CD4-positive, alpha-beta T cell (primary cell): ENCODE measurements at regions not wholly inside any gene's neighbourhood (a gene's known extent, or its start where the extent isn't known, plus 50 kb on each side); places are given as distances from the start of the nearest gene placed in this dataset.

Source experiments
- ATAC-seq: fragments of 200-7000 bp; cut with Tn5 transposase; one replicate; pipeline ENCODE4 v1.10.0; 2022; ENCODE audit warnings: mild to moderate bottlenecking; ENCODE audit not compliant: poor library complexity
- CTCF ChIA-PET: fragments of 350-600 bp; sonication (Branson Sonifier 250); formaldehyde crosslinking; loops from one replicate; lab custom pipeline; 2021; ENCODE audit warnings: antibody characterized with exemption, inconsistent platforms; lab: Charles Lee
- POLR2A ChIA-PET: fragments of 350-600 bp; sonication (Branson Sonifier 250); formaldehyde crosslinking; loops from one replicate; lab custom pipeline; 2021; ENCODE audit warnings: antibody characterized with exemption, inconsistent platforms; lab: Charles Lee
- DNase-seq, 14 experiments: peaks; one replicate each; pipeline ENCODE4 v3.0.0-alpha.2; 2013 to 2020; ENCODE audit warnings: mixed read lengths in 2 of 14
- H3K27ac ChIP-seq, 2 donors: one replicate each; pipeline versions ENCODE4 v1.5.1 to v1.7.0; 2013; ENCODE audit warnings: low read length in 2 of 2, low read depth in 1 of 2, mild to moderate bottlenecking in 1 of 2
- H3K27me3 ChIP-seq, 2 experiments: 1 replicate in 1 of 2; 2 replicates in 1 of 2; pipeline versions ENCODE4 v1.6.1 to v1.7.0; 2013; ENCODE audit warnings: low read length in 2 of 2, control low read depth in 1 of 2, mild to moderate bottlenecking in 1 of 2, moderate library complexity in 1 of 2; ENCODE audit not compliant: insufficient read depth in 2 of 2, control insufficient read depth in 1 of 2
- H3K36me3 ChIP-seq: one replicate; pipeline ENCODE4 v1.6.1; 2013; ENCODE audit warnings: low read length, control low read depth; ENCODE audit not compliant: insufficient read depth
- H3K4me1 ChIP-seq: one replicate; pipeline ENCODE4 v1.6.1; 2013; ENCODE audit warnings: low read length, control low read depth; ENCODE audit not compliant: insufficient read depth
- H3K4me3 ChIP-seq: one replicate; pipeline ENCODE4 v1.5.1; 2013; ENCODE audit warnings: mild to moderate bottlenecking, low read length, moderate library complexity
- H3K9me3 ChIP-seq, 2 experiments: 1 replicate in 1 of 2; 2 replicates in 1 of 2; pipeline versions ENCODE4 v1.6.1 to v1.7.0; 2013; ENCODE audit warnings: low read length in 2 of 2, mild to moderate bottlenecking in 2 of 2, control low read depth in 1 of 2, moderate library complexity in 1 of 2; ENCODE audit not compliant: control insufficient read depth in 1 of 2, insufficient read depth in 1 of 2
- H3K27ac Mint-ChIP-seq: one replicate; pipeline ENCODE4 v1.8.0; 2020; ENCODE audit warnings: mixed read lengths
- H3K27me3 Mint-ChIP-seq: one replicate; pipeline ENCODE4 v1.8.0; 2021; ENCODE audit warnings: mixed read lengths
- H3K36me3 Mint-ChIP-seq: one replicate; pipeline ENCODE4 v1.8.0; 2021; ENCODE audit warnings: low read depth, mixed read lengths
- H3K4me1 Mint-ChIP-seq: one replicate; pipeline ENCODE4 v1.8.0; 2021; ENCODE audit warnings: low read depth, mixed read lengths
- H3K4me3 Mint-ChIP-seq: one replicate; pipeline ENCODE4 v1.8.0; 2020; ENCODE audit warnings: mild to moderate bottlenecking, mixed read lengths
- H3K9me3 Mint-ChIP-seq: one replicate; pipeline ENCODE4 v1.8.0; 2020; ENCODE audit warnings: mixed read lengths
- CTCF ChIP-seq: fragments of 200-600 bp; IDR thresholded peaks from one replicate; pipeline ENCODE4 v1.8.0; 2022; ENCODE audit warnings: antibody characterized with exemption, mild to moderate bottlenecking
- intact Hi-C, 2 experiments: fragments of 100-400 bp; cut with DNase I in 1 of 2; cut with micrococcal nuclease in 1 of 2; formaldehyde crosslinking; loops; one replicate each; pipeline versions ENCODE4 v1.15.1 to v1.9.0; 2023 to 2025; cut with DNase I, micrococcal nuclease

- H3K27me3 Mint-ChIP-seq = peaks cover 10% of the 10 kb centered on the region
- DNase-seq (no peak), ATAC-seq (no peak)
- no peak overlapping the region for H3K4me3 Mint-ChIP-seq
- intact Hi-C loops = no loop called here
- Histone ChIP-seq H3K4me1 (no peaks in the 10 kb centered on the region), H3K36me3 (no peaks in the 10 kb centered on the region), H3K9me3 (peaks cover 0 to 7% of the 10 kb centered on the region in 2 experiments), H3K4me3 (no peak overlapping the region), H3K27me3 (no peaks in the 10 kb centered on the region), H3K27ac (no peak overlapping the region)
- ChIA-PET POLR2A (no interaction called here), CTCF (no interaction called here)
- peaks cover 2% of the 10 kb centered on the region for H3K9me3 Mint-ChIP-seq
- no peaks in the 10 kb centered on the region for H3K36me3 Mint-ChIP-seq
- TF ChIP-seq CTCF = no peak
- H3K4me1 Mint-ChIP-seq = no peaks in the 10 kb centered on the region
- no peak overlapping the region for H3K27ac Mint-ChIP-seq
These were observed 172.0 kb upstream of the CADM1 start for GRCh38 chr11:115676206-115676605.

- DNase-seq (no peak), ATAC-seq (no peak)
- Histone ChIP-seq H3K27ac (no peak overlapping the region), H3K4me3 (no peak overlapping the region), H3K4me1 (no peaks in the 10 kb centered on the region), H3K9me3 (peaks cover 0 to 14% of the 10 kb centered on the region in 2 experiments), H3K36me3 (no peaks in the 10 kb centered on the region), H3K27me3 (no peaks in the 10 kb centered on the region)
- no peak overlapping the region for H3K27ac Mint-ChIP-seq
- POLR2A ChIA-PET = no interaction called here
- no peaks in the 10 kb centered on the region for H3K4me1 Mint-ChIP-seq
- H3K4me3 Mint-ChIP-seq = no peak overlapping the region
- no peak for TF ChIP-seq CTCF
- intact Hi-C loops = no loop called here
- no peaks in the 10 kb centered on the region for H3K36me3 Mint-ChIP-seq
- H3K27me3 Mint-ChIP-seq = peaks cover 6% of the 10 kb centered on the region
- CTCF ChIA-PET = no interaction called here
- H3K9me3 Mint-ChIP-seq = no peaks in the 10 kb centered on the region
These were observed 170.8 kb upstream of the CADM1 start for GRCh38 chr11:115674937-115675544.

- H3K4me3 Mint-ChIP-seq = no peak overlapping the region
- H3K4me1 Mint-ChIP-seq = no peaks in the 10 kb centered on the region
- Histone ChIP-seq H3K4me3 (no peak overlapping the region), H3K9me3 (peaks cover 0 to 14% of the 10 kb centered on the region in 2 experiments), H3K36me3 (no peaks in the 10 kb centered on the region), H3K4me1 (no peaks in the 10 kb centered on the region), H3K27ac (no peak overlapping the region), H3K27me3 (no peaks in the 10 kb centered on the region)
- no peaks in the 10 kb centered on the region for H3K9me3 Mint-ChIP-seq
- POLR2A ChIA-PET = no interaction called here
- no peak overlapping the region for H3K27ac Mint-ChIP-seq
- CTCF ChIA-PET = no interaction called here
- intact Hi-C loops = no loop called here
- DNase-seq = no peak
- H3K36me3 Mint-ChIP-seq = no peaks in the 10 kb centered on the region
- TF ChIP-seq CTCF = no peak
- H3K27me3 Mint-ChIP-seq = peaks cover 6% of the 10 kb centered on the region
- ATAC-seq = no peak
These were observed 170.1 kb upstream of the CADM1 start for GRCh38 chr11:115674176-115674936.
